HS-27A (cell line): ENCODE measurements at regions not wholly inside any gene's neighbourhood (a gene's known extent, or its start where the extent isn't known, plus 50 kb on each side); places are given as distances from the start of the nearest gene placed in this dataset.
A peak's percentile ranks its signal among the peaks of the same experiment; 100 is the strongest.
"Not testable (repeated sequence)": the region's sequence is repeated elsewhere in the genome, so short reads cannot be mapped to it uniquely, and the experiment has no call there.

ENCODE experiments used
- DNase-seq: peaks from one replicate; pipeline ENCODE4 v3.0.0-alpha.2; 2012; ENCODE audit warnings: low read depth, missing footprints

DNA sequence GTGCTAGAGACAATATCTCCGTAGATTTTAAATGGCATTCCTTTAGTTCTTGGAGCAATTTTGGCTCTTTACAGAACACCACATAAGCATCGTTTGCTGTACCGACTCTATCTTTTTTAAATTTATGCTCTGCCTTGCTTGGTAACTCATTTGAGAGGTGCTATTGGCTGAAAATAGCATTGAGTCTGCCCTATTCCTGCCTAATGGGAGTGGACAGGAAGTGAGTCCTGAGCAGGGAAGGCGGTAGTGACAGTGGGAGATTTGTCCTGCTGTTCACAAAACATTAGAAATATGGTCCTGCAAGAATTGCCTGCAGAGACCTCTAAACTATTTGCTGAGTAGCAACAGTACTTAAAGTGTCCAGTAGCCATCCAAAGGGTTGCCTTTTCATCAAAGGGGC lies 115.2 kb upstream of the IFNE start:
- DNase-seq, result no peak

- no peak for DNase-seq
Measured at GRCh38 chr9:21598749-21599148, 116.6 kb upstream of the IFNE start.

DNA sequence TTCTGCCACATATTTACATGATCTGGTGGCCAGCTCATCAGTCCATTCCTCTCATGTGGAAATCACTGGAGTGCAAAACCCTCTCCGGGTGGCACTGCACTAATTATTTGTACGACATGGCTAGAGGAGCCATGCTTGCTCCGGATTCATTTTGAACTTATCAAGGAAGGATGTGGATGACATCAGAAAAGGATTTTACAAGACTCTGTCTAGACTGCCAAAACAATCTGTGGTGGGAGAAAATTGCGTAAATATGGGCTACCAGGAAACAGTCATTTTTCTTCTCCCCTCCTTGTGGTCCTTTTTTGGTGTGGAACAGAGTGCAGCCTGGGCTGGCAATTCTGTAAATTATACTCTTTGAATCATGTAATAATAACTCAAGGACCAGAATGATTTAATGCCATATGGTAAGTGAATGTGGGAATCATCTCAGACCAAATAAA lies 123.4 kb upstream of the IFNE start:
- DNase-seq, result no peak

DNA sequence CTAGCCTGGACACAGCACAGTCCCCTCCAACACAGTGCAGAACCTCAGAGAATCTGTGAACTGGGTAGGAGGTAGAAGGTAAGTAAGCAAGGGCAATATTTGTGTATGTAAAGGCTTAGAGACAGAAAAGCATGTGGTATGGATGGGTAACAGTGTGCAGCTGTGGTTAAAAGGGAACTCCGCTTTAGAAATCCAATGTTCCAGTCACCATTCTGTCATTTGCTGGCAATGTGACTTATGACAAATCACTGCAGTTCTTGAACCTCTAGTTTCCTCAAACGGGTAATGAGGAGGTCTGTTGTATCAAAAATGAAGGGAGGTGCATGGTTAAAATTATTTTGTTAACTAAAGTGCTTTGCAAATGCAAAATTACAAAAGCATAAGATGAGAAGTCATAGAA lies 125.5 kb upstream of the IFNE start:
- DNase-seq, result no peak

DNA sequence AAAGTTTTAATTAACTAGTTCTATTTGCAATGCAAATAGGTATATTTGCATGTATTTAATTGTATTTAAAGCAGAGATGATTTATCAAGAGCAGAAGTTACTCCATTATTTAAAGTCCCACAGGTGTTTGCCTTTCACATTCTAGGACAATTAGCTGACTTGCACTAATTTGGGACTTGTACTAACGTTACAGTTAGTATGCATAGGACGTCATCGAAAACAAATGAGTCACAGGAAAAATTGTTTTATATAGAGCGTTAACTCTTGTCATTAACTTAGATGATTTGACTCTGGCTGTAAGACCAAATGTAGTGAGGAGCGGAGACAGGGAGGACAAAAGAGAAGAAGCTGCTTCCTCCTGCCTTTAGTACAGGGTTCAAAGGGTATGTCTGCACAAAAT lies 126.1 kb upstream of the IFNE start:
- no peak for DNase-seq

GRCh38 chr9:21609506-21609905 lies 127.4 kb upstream of the IFNE start:
- DNase-seq, result no peak

GRCh38 chr9:21611891-21612290 lies 129.8 kb upstream of the IFNE start:
- no peak for DNase-seq

DNA sequence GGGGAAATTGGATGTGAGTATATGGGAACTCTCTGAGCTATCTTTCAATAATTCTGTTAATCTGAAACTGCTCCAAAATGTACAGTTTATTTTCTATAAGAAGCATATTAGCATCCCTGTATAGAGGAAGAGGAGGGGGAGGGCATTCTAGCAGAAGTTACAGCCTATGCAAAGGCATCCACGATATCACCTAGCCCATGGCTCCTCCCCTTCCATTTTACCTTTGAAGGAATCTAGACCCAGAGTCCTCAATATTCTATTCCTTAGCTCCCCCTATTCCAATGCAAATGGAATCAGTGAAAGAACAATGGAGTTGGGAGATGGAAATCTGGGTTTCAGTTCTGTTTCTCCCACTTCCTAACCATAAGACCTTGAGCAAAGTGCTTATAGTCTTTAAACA lies 132.9 kb upstream of the IFNE start:
- DNase-seq, result no peak

DNA sequence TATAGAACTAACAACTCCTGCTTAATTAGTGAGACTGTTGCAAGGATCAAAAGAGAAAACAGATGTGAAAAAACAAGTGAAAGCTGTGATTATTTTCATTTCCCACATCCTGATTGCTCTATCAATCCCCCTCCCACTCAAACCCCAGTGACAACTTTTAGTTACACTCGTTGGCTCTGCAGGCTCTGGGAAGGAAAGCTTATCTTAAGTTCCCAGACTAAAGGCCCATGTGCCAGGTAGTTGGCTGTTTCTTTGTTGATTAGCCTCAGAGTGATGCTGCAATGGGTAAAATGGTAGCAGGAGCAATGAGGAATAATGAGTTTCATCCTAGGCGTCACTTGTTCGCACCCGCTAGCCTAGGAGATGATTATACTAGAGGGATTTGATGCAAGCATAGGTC lies 133.3 kb upstream of the IFNE start:
- no peak for DNase-seq

GRCh38 chr9:21616082-21616778 lies 134.1 kb upstream of the IFNE start:
- DNase-seq, result peak; percentile 12

DNA sequence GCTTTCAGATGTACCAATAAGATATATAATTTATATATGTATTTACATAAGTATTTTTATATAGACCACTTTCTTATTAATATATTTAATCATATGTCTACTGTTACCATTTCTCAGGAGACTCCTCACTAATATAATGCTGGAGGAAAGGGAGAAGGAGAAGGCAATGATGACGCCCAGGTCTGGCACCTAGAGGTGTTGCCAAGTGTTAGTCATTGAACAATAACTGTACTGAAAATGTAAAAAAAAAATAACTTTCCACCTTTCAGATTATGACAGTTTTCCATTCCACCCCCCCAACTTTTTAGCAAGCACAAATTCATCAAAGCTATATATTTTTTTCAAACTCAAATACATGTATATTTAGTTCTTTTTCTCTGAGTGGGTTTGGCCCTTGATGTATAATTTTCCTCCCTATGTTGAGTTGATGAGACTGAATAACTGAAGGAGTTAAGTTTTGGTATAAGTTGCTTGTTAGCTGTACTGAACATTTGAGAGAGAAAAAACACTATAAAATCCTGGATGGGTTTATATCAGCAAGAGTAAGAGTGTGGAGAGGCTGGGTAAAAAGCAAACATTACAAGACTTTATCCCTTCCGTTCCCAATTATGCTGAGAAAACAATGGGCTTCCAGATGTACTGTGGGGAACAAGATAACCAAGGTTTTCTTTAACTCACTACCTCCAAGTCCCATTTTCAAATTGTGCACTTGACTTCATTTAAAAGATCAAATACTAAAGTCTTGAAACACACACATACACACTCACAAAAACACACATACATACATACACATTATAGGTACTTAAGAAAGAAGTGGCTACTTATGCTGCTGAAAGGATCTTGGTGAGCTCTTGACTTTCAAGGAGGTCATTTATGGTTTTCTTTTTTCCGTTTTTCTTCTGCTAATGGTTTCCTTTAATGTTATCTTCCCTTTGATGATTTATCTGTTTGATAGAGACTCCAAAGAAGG lies 142.8 kb upstream of the IFNE start:
- no peak for DNase-seq

DNA sequence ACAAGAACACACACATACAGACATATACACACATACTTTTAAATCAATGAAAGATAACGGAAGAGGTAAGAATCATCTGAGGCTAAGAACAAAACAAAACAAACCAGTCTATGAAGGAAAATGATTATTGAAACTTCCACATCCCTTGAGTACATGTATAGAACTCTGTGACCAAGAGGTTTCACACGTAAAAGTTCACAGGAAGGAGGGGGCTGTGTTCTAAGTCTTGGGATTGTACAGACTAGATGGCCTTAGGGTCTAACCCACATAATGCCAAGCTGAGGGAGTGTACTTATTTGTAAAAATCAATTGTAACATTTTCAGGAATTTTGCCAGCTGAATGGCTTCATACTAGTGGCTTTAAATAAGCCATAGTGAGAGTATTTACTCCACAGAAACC lies 144.4 kb upstream of the IFNE start:
- DNase-seq, result no peak

- DNase-seq, result not testable (repeated sequence)
Measured at GRCh38 chr9:21628954-21629353, 146.8 kb upstream of the IFNE start.

DNA sequence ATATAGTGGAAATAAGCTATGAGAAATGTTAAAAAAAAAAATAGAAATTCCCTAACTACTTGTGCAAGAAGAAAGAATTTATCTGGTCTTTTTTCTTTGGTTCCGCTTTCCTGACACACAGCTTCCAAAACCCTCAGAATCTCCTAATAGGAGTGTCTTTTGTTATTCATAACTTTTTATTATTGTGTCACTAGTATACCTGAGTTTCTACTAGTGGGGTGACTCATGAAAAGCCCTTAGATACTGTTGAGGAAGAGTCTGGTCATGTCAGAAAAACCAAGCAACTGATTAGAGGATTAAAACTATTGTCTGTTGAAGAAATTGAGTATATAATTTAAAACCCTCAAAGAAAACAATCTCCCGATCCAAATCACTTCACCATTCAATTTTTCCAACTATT lies 152.8 kb upstream of the IFNE start:
- no peak for DNase-seq

GRCh38 chr9:21638104-21638503 lies 156.0 kb upstream of the IFNE start:
- no peak for DNase-seq

DNA sequence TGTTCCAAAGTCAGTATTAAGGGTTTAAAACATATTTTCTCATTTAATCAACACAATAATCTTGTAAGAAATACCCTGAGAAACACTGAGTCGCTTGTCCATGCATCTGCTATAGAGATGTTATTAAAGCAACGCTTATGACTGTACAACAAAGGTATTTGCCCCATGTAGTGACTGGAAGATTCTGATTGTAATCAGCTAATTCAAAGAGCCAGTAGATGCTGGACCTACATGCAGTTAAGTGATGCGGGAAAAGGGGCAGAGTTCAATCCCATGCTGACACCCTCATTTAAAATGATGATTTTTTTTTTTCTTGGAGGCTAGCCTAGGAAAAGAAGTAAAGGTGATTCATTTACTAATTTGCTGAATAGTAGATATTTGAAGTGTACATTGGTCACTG lies 149.3 kb upstream of the MTAP start:
- no peak for DNase-seq

DNA sequence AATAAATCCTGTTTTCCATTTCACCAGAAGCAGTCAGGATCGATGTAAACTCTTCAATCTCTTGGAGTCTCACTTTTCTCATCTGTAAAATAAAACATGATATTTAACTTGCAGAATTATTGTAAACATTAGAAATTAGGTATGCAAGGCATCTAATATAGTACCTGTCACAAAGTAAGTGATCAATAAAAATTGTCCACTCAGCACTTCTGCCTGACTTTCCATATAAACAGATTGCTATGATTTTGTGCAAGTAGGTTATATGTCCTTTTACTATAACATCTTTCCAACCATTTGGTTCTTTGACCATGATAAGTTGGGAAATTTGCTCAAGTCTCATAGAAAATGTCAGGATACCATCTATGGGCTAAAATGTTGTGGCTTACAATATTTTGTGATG lies 148.8 kb upstream of the MTAP start:
- no peak for DNase-seq

- DNase-seq, result no peak
Measured at GRCh38 chr9:21656776-21657674, 145.4 kb upstream of the MTAP start.

GRCh38 chr9:21657966-21658667 lies 144.3 kb upstream of the MTAP start:
- no peak for DNase-seq

DNA sequence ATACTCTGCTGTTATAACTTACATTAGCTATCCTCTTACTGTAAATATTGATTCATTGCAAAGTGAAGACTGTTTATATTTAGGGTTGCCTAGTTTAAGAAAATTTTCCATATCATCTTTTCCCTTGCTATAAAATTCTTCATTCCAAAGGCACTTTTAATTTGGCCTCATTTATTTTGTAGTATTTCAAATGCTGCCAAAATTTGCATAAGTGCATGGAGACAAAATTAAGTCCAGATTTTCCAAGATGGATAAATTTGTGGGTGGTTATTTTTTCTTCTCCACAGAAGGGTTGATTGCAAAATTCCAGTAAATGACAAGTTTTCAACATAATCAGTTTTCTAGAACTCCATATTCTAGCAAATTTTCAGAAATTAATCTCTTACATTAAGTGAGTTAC lies 141.5 kb upstream of the MTAP start:
- DNase-seq, result no peak

DNA sequence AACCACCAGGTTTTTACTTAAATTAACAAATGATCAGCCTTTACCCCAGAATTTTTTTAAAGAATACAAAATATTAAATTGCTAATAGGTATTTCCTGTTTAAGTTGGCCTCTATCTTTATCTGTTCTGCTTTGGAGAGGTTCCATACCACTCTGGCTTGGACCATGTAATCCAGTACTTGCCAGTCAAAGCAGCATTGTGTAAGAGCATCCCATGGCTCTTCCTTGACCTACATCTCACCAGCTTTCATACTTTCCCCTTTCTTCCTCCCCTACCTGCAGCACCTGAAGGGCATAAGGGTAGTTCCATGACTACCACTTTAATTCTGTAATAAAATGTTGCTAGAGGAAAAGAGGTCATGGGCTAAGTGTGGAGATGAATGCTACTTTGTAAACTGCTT lies 140.8 kb upstream of the MTAP start:
- no peak for DNase-seq

GRCh38 chr9:21668516-21668915 lies 133.9 kb upstream of the MTAP start:
- DNase-seq, result no peak
